Epithelial cell of esophagus (primary cell): ENCODE measurements at regions not wholly inside any gene's neighbourhood (a gene's known extent, or its start where the extent isn't known, plus 50 kb on each side); places are given as distances from the start of the nearest gene placed in this dataset.

Experiments
- DNase-seq: peaks from one replicate; pipeline ENCODE4 v3.0.0; 2010; ENCODE audit warnings: low read depth
- H3K4me3 ChIP-seq: 2 replicates; pipeline ENCODE4 v1.5.1; 2011; ENCODE audit warnings: mild to moderate bottlenecking, low read length, control low read depth
- TF ChIP-seq, protein P1 (sequence below): IDR thresholded peaks from 2 replicates; pipeline ENCODE4 v1.5.1; 2011; ENCODE audit warnings: low read depth, mild to moderate bottlenecking, low read length, control low read depth, inconsistent platforms; ENCODE audit not compliant: insufficient read depth; ENCODE audit errors: missing control alignments

- no peak overlapping the region for H3K4me3 ChIP-seq
- no peak for DNase-seq
- TF ChIP-seq, protein P1, sequence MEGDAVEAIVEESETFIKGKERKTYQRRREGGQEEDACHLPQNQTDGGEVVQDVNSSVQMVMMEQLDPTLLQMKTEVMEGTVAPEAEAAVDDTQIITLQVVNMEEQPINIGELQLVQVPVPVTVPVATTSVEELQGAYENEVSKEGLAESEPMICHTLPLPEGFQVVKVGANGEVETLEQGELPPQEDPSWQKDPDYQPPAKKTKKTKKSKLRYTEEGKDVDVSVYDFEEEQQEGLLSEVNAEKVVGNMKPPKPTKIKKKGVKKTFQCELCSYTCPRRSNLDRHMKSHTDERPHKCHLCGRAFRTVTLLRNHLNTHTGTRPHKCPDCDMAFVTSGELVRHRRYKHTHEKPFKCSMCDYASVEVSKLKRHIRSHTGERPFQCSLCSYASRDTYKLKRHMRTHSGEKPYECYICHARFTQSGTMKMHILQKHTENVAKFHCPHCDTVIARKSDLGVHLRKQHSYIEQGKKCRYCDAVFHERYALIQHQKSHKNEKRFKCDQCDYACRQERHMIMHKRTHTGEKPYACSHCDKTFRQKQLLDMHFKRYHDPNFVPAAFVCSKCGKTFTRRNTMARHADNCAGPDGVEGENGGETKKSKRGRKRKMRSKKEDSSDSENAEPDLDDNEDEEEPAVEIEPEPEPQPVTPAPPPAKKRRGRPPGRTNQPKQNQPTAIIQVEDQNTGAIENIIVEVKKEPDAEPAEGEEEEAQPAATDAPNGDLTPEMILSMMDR, result no peak
These were observed 73.3 kb upstream of the HHIP start for GRCh38 chr4:144572660-144573059.

DNA sequence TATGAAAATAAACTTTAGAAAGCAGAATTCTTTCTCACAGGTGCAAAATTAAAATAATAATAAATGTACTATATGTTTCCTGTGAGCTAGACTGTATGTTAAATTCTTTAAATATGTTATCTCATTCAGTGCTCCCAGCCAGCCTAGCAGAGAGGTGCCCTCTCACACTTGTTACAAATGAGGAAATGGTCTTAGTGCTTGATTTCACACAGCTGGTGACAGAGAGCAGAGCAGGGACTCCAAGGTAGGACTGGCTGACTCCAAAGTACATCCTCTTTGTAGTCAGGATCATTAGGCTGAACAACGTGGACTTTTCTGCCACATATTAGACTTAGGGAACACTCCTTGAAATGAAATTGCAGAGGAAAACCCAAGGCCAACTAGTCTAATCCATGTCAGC, 72.0 kb upstream of the HHIP start:
- DNase-seq, result no peak
- TF ChIP-seq, protein P1, result no peak
- no peak overlapping the region for H3K4me3 ChIP-seq

DNA sequence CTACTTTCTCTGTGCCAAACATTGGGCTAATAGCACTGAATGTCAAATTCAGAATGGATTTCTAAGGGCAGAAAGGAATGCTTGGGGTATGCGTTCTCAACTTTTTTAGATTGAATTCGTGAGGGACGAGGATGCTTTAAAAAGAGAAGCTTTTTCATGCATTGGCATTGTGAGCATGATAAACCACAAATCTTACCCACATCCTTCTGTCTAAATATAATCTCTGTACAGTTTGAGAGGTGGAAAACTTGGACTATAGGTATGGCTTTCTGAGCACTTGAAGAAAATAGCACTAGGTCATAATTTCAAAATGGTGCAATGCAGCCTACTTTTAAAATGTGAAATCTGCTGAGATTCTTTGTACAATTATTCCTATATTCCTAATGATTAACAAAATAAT, 71.4 kb upstream of the HHIP start:
- no peak for DNase-seq
- no peak overlapping the region for H3K4me3 ChIP-seq
- TF ChIP-seq, protein P1, result no peak

DNA sequence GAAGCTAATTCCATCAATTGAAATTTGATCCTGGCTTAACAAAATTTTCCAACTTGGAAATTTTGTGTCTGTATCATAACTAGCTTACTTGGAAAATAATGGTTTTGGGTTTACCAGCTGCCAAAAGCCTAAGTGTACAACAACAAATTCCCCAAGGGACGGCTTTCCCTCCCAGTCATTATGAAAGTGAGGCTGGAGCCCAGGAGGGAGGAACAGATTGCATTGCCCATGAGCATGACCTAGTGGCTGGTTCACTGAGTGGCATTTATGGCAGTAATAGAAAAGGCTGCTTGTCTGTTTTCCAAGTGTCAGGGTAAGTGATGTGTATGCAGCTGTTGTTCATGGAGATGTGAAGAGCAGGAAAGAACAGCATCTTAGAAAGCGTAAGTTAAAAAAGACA, 70.8 kb upstream of the HHIP start:
- no peak for DNase-seq
- TF ChIP-seq, protein P1, result peak; percentile 7
- no peak overlapping the region for H3K4me3 ChIP-seq

DNA sequence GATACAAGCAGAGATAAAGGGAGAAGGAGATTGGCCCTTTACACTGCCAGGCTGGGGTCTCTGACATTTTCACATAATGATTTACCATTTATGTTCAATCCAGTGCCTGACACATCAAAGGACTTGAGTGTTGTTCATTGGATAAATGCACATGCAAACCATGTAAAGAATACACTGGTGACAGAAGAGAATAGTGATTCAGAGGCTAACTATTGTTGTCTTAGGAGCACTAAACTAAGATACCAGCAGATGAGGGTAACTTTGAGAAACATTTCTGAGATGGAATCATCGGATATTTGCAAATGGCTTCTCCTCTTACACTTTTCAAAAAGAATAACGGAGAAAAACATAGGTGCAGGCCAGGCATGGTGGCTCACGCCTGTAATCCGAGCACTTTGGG, 67.3 kb upstream of the HHIP start:
- H3K4me3 ChIP-seq, result no peak overlapping the region
- TF ChIP-seq, protein P1, result no peak
- peak; percentile 20 for DNase-seq

- TF ChIP-seq, protein P1, result no peak
- peak; percentile 57 for DNase-seq
- no peak overlapping the region for H3K4me3 ChIP-seq
These were observed 66.4 kb upstream of the HHIP start for GRCh38 chr4:144579411-144580030.

DNA sequence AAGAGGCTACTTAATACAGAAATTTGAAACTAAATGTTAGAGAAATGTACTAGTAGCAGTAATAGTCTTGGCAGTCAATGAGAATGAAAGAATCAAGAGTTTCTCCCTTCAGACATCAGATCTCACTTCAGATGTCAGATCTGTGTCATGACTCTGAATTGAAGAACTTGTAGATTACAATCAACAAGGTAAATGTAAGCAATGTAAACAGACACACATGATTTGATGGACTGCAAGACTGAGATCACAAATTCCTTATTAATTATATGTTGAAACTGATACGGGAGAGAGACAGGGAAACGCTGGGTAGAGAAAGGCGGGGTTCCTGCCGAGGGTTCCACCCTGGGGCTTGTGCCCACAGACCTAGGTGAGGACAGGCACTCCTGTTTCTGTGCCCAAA, 65.5 kb upstream of the HHIP start:
- TF ChIP-seq, protein P1, result no peak

More for the DNA sequence above, 65.5 kb upstream of the HHIP start:
- H3K4me3 ChIP-seq, result no peak overlapping the region
- DNase-seq, result peak; percentile 29
